ENCODE measurements at regions not wholly inside any gene's neighbourhood (a gene's known extent, or its start where the extent isn't known, plus 50 kb on each side); places are given as distances from the start of the nearest gene placed in this dataset.

DNA sequence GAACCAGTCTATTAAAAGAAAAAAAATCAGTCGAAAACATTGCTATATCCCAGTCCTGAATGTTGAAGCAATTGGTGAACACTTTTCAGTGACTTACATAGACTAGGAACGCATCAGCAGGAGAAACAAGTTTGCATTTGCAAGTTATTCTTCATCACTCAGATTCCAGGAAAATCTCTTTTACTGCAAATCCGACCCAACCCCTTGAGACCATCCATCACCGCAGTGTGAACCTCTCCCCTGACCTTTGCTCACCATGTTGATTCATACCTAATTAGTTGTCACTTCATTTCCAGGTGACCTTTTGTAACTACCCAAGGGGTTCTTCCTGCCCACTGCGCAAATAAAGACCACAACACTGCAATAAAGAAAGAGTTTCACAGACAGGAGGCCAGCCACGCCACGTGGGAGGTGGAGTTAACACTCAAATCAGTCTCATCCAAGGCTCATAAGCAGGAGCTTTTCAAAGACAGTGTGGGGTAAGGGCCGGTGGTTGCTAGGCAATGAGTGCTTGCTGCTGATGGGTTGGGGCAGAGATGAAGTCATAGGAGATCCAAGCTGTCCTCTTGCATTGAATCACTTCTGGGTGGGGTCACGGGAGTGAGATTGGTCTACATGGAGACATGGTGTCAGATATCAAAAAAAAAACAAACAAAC is 241.3 kb upstream of the TMEM132C start:
- TF ChIP-seq, protein P1, sequence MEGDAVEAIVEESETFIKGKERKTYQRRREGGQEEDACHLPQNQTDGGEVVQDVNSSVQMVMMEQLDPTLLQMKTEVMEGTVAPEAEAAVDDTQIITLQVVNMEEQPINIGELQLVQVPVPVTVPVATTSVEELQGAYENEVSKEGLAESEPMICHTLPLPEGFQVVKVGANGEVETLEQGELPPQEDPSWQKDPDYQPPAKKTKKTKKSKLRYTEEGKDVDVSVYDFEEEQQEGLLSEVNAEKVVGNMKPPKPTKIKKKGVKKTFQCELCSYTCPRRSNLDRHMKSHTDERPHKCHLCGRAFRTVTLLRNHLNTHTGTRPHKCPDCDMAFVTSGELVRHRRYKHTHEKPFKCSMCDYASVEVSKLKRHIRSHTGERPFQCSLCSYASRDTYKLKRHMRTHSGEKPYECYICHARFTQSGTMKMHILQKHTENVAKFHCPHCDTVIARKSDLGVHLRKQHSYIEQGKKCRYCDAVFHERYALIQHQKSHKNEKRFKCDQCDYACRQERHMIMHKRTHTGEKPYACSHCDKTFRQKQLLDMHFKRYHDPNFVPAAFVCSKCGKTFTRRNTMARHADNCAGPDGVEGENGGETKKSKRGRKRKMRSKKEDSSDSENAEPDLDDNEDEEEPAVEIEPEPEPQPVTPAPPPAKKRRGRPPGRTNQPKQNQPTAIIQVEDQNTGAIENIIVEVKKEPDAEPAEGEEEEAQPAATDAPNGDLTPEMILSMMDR (IDR thresholded peaks at IDR 0.05) = no peak
- TF ChIP-seq POLR2A (IDR thresholded peaks at IDR 0.05) = no peak
